ENCODE measurements at regions not wholly inside any gene's neighbourhood (a gene's known extent, or its start where the extent isn't known, plus 50 kb on each side); places are given as distances from the start of the nearest gene placed in this dataset.

DNA sequence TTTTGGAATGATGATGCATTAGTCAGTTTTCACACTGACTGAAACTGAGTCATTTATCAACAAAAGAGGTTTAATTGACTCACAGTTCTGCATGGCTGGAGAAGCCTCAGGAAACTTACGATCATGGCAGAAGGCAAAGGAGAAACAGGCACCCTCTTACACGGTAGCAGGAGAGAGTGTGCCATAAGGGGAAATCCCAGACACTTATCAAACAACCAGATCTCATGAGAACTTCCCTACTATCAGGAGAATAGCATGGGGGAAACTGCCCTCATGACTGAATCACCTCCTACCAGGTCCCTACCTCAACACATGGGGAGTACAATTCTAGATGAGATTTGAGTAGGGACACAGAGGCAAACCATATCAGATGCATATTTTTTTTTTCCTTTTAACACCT, 504.5 kb upstream of the VRK2 start:
- TF ChIP-seq, protein P1, sequence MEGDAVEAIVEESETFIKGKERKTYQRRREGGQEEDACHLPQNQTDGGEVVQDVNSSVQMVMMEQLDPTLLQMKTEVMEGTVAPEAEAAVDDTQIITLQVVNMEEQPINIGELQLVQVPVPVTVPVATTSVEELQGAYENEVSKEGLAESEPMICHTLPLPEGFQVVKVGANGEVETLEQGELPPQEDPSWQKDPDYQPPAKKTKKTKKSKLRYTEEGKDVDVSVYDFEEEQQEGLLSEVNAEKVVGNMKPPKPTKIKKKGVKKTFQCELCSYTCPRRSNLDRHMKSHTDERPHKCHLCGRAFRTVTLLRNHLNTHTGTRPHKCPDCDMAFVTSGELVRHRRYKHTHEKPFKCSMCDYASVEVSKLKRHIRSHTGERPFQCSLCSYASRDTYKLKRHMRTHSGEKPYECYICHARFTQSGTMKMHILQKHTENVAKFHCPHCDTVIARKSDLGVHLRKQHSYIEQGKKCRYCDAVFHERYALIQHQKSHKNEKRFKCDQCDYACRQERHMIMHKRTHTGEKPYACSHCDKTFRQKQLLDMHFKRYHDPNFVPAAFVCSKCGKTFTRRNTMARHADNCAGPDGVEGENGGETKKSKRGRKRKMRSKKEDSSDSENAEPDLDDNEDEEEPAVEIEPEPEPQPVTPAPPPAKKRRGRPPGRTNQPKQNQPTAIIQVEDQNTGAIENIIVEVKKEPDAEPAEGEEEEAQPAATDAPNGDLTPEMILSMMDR (IDR thresholded peaks at IDR 0.05; ENCODE audit: unreplicated experiment): no peak
- DNase-seq (ENCODE audit: low spot score): no peak
- no peak overlapping the region for H3K27ac Mint-ChIP-seq (ENCODE audit: unreplicated experiment)
- no peaks in the 10 kb centered on the region for H3K36me3 Mint-ChIP-seq (ENCODE audit: low read depth, unreplicated experiment)
- no peaks in the 10 kb centered on the region for H3K9me3 Mint-ChIP-seq (ENCODE audit: unreplicated experiment)
- no peak overlapping the region for H3K4me3 Mint-ChIP-seq (ENCODE audit: unreplicated experiment)
- H3K27me3 Mint-ChIP-seq (ENCODE audit: unreplicated experiment): no peaks in the 10 kb centered on the region
- H3K4me1 Mint-ChIP-seq (ENCODE audit: unreplicated experiment): peaks cover 1% of the 10 kb centered on the region

DNA sequence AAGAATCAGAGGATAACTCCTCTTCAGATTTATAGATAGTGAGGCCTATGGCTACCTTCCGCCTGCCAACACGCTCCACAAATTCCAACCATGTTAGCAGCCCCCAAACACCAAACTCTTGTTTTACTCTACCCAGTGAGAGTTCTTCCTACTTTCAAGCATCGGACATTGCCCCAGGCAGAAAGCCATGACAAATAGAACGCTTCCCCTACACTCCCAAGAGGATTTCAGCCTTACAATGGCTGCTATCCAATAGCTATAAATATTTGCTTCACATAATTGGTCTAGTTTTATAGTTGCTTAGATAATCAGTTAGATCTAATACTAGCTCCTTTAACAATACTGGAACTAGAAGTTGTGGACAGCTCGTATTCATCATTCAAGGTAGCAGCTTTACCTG, 503.4 kb upstream of the VRK2 start:
- TF ChIP-seq, protein P1 (IDR thresholded peaks at IDR 0.05; ENCODE audit: unreplicated experiment): no peak
- DNase-seq (ENCODE audit: low spot score): no peak
- Mint-ChIP-seq H3K4me1 (ENCODE audit: unreplicated experiment) (peaks cover 2% of the 10 kb centered on the region), H3K36me3 (ENCODE audit: low read depth, unreplicated experiment) (no peaks in the 10 kb centered on the region), H3K27ac (ENCODE audit: unreplicated experiment) (no peak overlapping the region), H3K9me3 (ENCODE audit: unreplicated experiment) (no peaks in the 10 kb centered on the region), H3K27me3 (ENCODE audit: unreplicated experiment) (no peaks in the 10 kb centered on the region), H3K4me3 (ENCODE audit: unreplicated experiment) (no peak overlapping the region)

DNA sequence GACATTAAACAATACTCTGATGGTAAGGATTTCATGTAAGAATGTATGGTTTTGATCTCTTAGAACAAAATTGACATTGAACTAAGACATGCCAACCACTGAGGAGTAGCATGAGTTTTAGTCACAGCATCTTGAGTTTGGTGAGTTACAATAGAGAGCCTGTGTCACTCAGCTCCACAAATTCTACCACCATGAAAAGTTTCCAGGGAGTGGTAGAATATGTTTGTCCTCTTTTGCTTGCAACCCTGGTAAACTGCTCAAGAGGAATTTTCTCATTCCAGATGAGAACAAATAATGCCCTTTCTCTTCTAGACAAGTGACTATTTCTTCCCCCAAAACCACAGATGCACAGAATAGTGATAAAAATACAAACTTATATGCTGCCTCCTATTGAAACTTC, 502.0 kb upstream of the VRK2 start:
- H3K4me1 Mint-ChIP-seq (ENCODE audit: unreplicated experiment): peaks cover 2% of the 10 kb centered on the region
- no peaks in the 10 kb centered on the region for H3K27me3 Mint-ChIP-seq (ENCODE audit: unreplicated experiment)
- no peaks in the 10 kb centered on the region for H3K36me3 Mint-ChIP-seq (ENCODE audit: low read depth, unreplicated experiment)
- H3K27ac Mint-ChIP-seq (ENCODE audit: unreplicated experiment): no peak overlapping the region
- no peak for DNase-seq (ENCODE audit: low spot score)
- TF ChIP-seq, protein P1 (IDR thresholded peaks at IDR 0.05; ENCODE audit: unreplicated experiment): no peak
- H3K4me3 Mint-ChIP-seq (ENCODE audit: unreplicated experiment): no peak overlapping the region
- H3K9me3 Mint-ChIP-seq (ENCODE audit: unreplicated experiment): no peaks in the 10 kb centered on the region

DNA sequence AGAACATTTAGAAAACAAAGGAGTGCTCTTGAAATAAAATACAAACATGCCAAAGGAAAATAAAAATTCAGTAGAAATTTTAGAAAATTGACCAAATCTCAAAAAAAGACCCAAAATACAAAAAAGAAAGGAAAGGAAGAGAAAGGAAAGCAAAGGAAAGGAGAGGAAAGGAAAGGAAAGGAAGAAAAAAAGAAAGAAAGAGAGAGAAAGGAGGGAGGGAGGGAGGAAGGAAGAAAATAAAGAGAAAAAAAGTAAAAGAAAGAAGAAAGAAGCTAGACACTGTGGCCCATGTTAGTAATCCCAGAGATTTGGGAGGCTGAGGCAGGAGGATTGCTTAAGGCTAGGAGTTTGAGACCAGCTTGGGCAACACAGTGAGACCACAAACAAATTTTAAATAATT, 500.1 kb upstream of the VRK2 start:
- Mint-ChIP-seq H3K9me3 (ENCODE audit: unreplicated experiment) (no peaks in the 10 kb centered on the region), H3K27ac (ENCODE audit: unreplicated experiment) (no peak overlapping the region), H3K4me3 (ENCODE audit: unreplicated experiment) (no peak overlapping the region), H3K27me3 (ENCODE audit: unreplicated experiment) (no peaks in the 10 kb centered on the region), H3K4me1 (ENCODE audit: unreplicated experiment) (peaks cover 2% of the 10 kb centered on the region), H3K36me3 (ENCODE audit: low read depth, unreplicated experiment) (no peaks in the 10 kb centered on the region)
- DNase-seq (ENCODE audit: low spot score): no peak
- TF ChIP-seq, protein P1 (IDR thresholded peaks at IDR 0.05; ENCODE audit: unreplicated experiment): no peak

DNA sequence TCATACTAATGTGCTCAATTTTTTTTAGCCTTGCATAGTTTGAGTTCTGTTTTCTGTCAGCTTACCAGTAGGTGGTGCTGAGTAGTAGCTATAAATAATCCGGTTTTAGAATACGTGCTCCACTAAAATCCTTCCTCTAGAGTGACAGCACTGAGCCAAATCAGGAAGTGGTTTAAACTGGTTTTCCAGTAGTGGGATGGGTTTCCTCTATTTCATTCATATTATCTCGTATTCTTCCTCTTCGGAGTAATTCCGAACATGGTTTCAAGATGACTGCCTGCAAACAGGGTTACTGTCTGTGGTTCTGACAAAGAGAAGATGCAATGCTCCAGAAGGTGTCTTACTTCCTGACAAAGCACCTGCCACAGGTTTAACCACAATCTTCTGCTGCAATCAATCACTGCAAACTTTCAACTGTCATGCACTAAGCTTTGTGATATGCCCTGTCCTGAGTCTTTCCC, 496.9 kb upstream of the VRK2 start:
- no peaks in the 10 kb centered on the region for H3K27me3 Mint-ChIP-seq (ENCODE audit: unreplicated experiment)
- H3K36me3 Mint-ChIP-seq (ENCODE audit: low read depth, unreplicated experiment): no peaks in the 10 kb centered on the region
- TF ChIP-seq, protein P1 (IDR thresholded peaks at IDR 0.05; ENCODE audit: unreplicated experiment): no peak

More for the DNA sequence above, 496.9 kb upstream of the VRK2 start:
- Mint-ChIP-seq H3K4me1 (ENCODE audit: unreplicated experiment) (peaks cover 2% of the 10 kb centered on the region), H3K27ac (ENCODE audit: unreplicated experiment) (no peak overlapping the region), H3K4me3 (ENCODE audit: unreplicated experiment) (no peak overlapping the region), H3K9me3 (ENCODE audit: unreplicated experiment) (no peaks in the 10 kb centered on the region)
- DNase-seq (ENCODE audit: low spot score): no peak
